OCI-LY3 (cell line): ENCODE measurements at regions not wholly inside any gene's neighbourhood (a gene's known extent, or its start where the extent isn't known, plus 50 kb on each side); places are given as distances from the start of the nearest gene placed in this dataset.

Experiments used
- H2AFZ ChIP-seq: fragments of 200-600, 300-600 bp; shearing (Covaris generic); 2 replicates; pipeline ENCODE4 v1.6.0; 2014; ENCODE audit warnings: antibody characterized with exemption, low read depth, low read length
- H3K27ac ChIP-seq: fragments of 200-600, 300-600 bp; sonication (generic); 2 replicates; pipeline ENCODE4 v1.5.1; 2014; ENCODE audit warnings: mild to moderate bottlenecking, low read length, moderate library complexity, mixed read lengths
- H3K27me3 ChIP-seq: fragments of 200-600, 300-600 bp; sonication (generic); 2 replicates; pipeline ENCODE4 v1.6.1; 2014; ENCODE audit warnings: low read depth, low read length, mixed read lengths
- H3K36me3 ChIP-seq: fragments of 200-600, 300-600 bp; sonication (generic); replicated peaks from 2 replicates; pipeline ENCODE3; 2014; ENCODE audit warnings: low read depth, low read length, mixed read lengths
- H3K4me1 ChIP-seq: fragments of 300-600, 200-600 bp; sonication (generic); 2 replicates; pipeline ENCODE4 v1.6.1; 2014; ENCODE audit warnings: low read length, mixed read lengths
- H3K4me2 ChIP-seq: fragments of 200-600, 300-600 bp; sonication (generic); 2 replicates; pipeline ENCODE4 v1.6.1; 2014; ENCODE audit warnings: low read length, mixed read lengths
- H3K4me3 ChIP-seq: fragments of 300-600, 200-600 bp; sonication (generic); 2 replicates; pipeline ENCODE4 v1.5.1; 2014; ENCODE audit warnings: antibody characterized with exemption, mild to moderate bottlenecking, low read length, moderate library complexity
- H3K79me2 ChIP-seq: fragments of 300-600, 200-600 bp; shearing (Covaris generic); 2 replicates; pipeline ENCODE4 v1.6.1; 2014; ENCODE audit warnings: mild to moderate bottlenecking, low read length, mixed read lengths
- H3K9ac ChIP-seq: fragments of 300-600, 200-600 bp; shearing (Covaris generic); 2 replicates; pipeline ENCODE4 v1.6.0; 2014; ENCODE audit warnings: mild to moderate bottlenecking, low read length, moderate library complexity
- H3K9me3 ChIP-seq: fragments of 200-600, 300-600 bp; shearing (Covaris generic); 2 replicates; pipeline ENCODE4 v1.6.1; 2014; ENCODE audit warnings: low read length, mixed read lengths; ENCODE audit not compliant: insufficient read depth
- H4K20me1 ChIP-seq: fragments of 200-600, 300-600 bp; sonication (generic); 2 replicates; pipeline ENCODE4 v1.6.1; 2016; ENCODE audit warnings: low read length, mixed read lengths; ENCODE audit not compliant: insufficient read depth
- CTCF ChIP-seq: fragments of 200-600, 300-600 bp; sonication (generic); IDR thresholded peaks from 2 replicates; pipeline ENCODE4 v1.5.1; 2014; ENCODE audit warnings: antibody characterized with exemption, low read length, low read depth
- EZH2phosphoT487 ChIP-seq: fragments of 200-600 bp; shearing (Covaris generic); IDR thresholded peaks from 2 replicates; pipeline ENCODE4 v1.6.1; 2018; ENCODE audit warnings: antibody characterized with exemption, mixed run types, low read depth

GRCh38 chr1:203968761-203969160 is 104.2 kb upstream of the SOX13 start:
- peaks cover 10% of the 10 kb centered on the region for H3K9me3 ChIP-seq
- TF ChIP-seq EZH2phosphoT487: no peak
- no peak for TF ChIP-seq CTCF
- no peak overlapping the region for H3K9ac ChIP-seq

GRCh38 chr1:203969846-203970245 is 103.1 kb upstream of the SOX13 start:
- H3K9ac ChIP-seq: no peak overlapping the region
- TF ChIP-seq CTCF (no peak), EZH2phosphoT487 (no peak)
- H4K20me1 ChIP-seq: no peaks in the 10 kb centered on the region
- no peaks in the 10 kb centered on the region for H3K36me3 ChIP-seq
- H3K4me1 ChIP-seq: no peaks in the 10 kb centered on the region
- no peak overlapping the region for H3K4me3 ChIP-seq
- H3K79me2 ChIP-seq: no peaks in the 10 kb centered on the region
- no peak overlapping the region for H3K4me2 ChIP-seq
- H3K27me3 ChIP-seq: no peaks in the 10 kb centered on the region
- no peak overlapping the region for H2AFZ ChIP-seq
- H3K9me3 ChIP-seq: peaks cover 10% of the 10 kb centered on the region
- H3K27ac ChIP-seq: no peak overlapping the region

More at GRCh38 chr1:203968761-203969160, 104.2 kb upstream of the SOX13 start:
- H3K4me3 ChIP-seq: no peak overlapping the region
- H3K79me2 ChIP-seq: no peaks in the 10 kb centered on the region
- H4K20me1 ChIP-seq: no peaks in the 10 kb centered on the region
- H3K36me3 ChIP-seq: no peaks in the 10 kb centered on the region
- no peak overlapping the region for H2AFZ ChIP-seq
- H3K4me2 ChIP-seq: no peak overlapping the region
- no peaks in the 10 kb centered on the region for H3K4me1 ChIP-seq
- no peak overlapping the region for H3K27ac ChIP-seq
- no peaks in the 10 kb centered on the region for H3K27me3 ChIP-seq

GRCh38 chr1:203985044-203985443 is 87.9 kb upstream of the SOX13 start:
- H3K4me3 ChIP-seq: no peak overlapping the region
- H3K4me1 ChIP-seq: no peaks in the 10 kb centered on the region
- H3K9ac ChIP-seq: no peak overlapping the region
- no peaks in the 10 kb centered on the region for H4K20me1 ChIP-seq
- TF ChIP-seq CTCF (no peak), EZH2phosphoT487 (no peak)
- H3K79me2 ChIP-seq: no peaks in the 10 kb centered on the region
- no peaks in the 10 kb centered on the region for H3K36me3 ChIP-seq
- no peaks in the 10 kb centered on the region for H3K9me3 ChIP-seq
- H3K4me2 ChIP-seq: no peak overlapping the region
- H2AFZ ChIP-seq: no peak overlapping the region
- peaks cover 3% of the 10 kb centered on the region; the same call in 1 of the 2 replicates for H3K27me3 ChIP-seq
- no peak overlapping the region for H3K27ac ChIP-seq

GRCh38 chr1:203985676-203986075 is 87.2 kb upstream of the SOX13 start:
- H2AFZ ChIP-seq: no peak overlapping the region
- no peaks in the 10 kb centered on the region for H3K36me3 ChIP-seq
- H3K4me3 ChIP-seq: no peak overlapping the region
- no peak overlapping the region for H3K27ac ChIP-seq
- H3K27me3 ChIP-seq: peaks cover 6% of the 10 kb centered on the region; the same call in 1 of the 2 replicates
- no peak overlapping the region for H3K9ac ChIP-seq
- no peaks in the 10 kb centered on the region for H4K20me1 ChIP-seq
- H3K4me1 ChIP-seq: no peaks in the 10 kb centered on the region
- H3K9me3 ChIP-seq: no peaks in the 10 kb centered on the region
- H3K4me2 ChIP-seq: no peak overlapping the region
- H3K79me2 ChIP-seq: no peaks in the 10 kb centered on the region
- TF ChIP-seq EZH2phosphoT487 (no peak), CTCF (no peak)
